ENCODE measurements at regions not wholly inside any gene's neighbourhood (a gene's known extent, or its start where the extent isn't known, plus 50 kb on each side); places are given as distances from the start of the nearest gene placed in this dataset.

GRCh38 chr1:76697361-76697760 is 169.9 kb upstream of the ST6GALNAC5 start:
- TF ChIP-seq, protein P1, sequence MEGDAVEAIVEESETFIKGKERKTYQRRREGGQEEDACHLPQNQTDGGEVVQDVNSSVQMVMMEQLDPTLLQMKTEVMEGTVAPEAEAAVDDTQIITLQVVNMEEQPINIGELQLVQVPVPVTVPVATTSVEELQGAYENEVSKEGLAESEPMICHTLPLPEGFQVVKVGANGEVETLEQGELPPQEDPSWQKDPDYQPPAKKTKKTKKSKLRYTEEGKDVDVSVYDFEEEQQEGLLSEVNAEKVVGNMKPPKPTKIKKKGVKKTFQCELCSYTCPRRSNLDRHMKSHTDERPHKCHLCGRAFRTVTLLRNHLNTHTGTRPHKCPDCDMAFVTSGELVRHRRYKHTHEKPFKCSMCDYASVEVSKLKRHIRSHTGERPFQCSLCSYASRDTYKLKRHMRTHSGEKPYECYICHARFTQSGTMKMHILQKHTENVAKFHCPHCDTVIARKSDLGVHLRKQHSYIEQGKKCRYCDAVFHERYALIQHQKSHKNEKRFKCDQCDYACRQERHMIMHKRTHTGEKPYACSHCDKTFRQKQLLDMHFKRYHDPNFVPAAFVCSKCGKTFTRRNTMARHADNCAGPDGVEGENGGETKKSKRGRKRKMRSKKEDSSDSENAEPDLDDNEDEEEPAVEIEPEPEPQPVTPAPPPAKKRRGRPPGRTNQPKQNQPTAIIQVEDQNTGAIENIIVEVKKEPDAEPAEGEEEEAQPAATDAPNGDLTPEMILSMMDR (IDR thresholded peaks at IDR 0.05 in 4 of 5, conservative IDR thresholded peaks at IDR 0.05 in 1 of 5) = no peak
- TF ChIP-seq POLR2A (IDR thresholded peaks at IDR 0.05) = no peak
